ENCODE measurements at regions not wholly inside any gene's neighbourhood (a gene's known extent, or its start where the extent isn't known, plus 50 kb on each side); places are given as distances from the start of the nearest gene placed in this dataset.

GRCh38 chr16:54482892-54483574 lies 196.4 kb upstream of the IRX3 start:
- Mint-ChIP-seq H3K27ac (no peak overlapping the region), H3K36me3 (ENCODE audit: low read depth) (no peaks in the 10 kb centered on the region), H3K27me3 (ENCODE audit: insufficient read depth, low read depth, poor library complexity) (peaks cover 4% of the 10 kb centered on the region), H3K4me1 (no peaks in the 10 kb centered on the region), H3K4me3 (no peak overlapping the region), H3K9me3 (no peaks in the 10 kb centered on the region)
- TF ChIP-seq ZNF114 (CRISPR knock-in tag; IDR thresholded peaks at IDR 0.05) (no peak), ZNF331 (CRISPR knock-in tag; IDR thresholded peaks at IDR 0.05; ENCODE audit: low read depth) (no peak), POLR2AphosphoS5 (IDR thresholded peaks at IDR 0.05; ENCODE audit: low read depth) (no peak), NANOG (IDR thresholded peaks at IDR 0.05; ENCODE audit: borderline replicate concordance) (no peak), EZH2phosphoT487 (IDR thresholded peaks at IDR 0.05; ENCODE audit: unreplicated experiment) (no peak), EZH2 (IDR thresholded peaks at IDR 0.05; ENCODE audit: low read depth, unreplicated experiment) (no peak), STAT1 (IDR thresholded peaks at IDR 0.05; ENCODE audit: unreplicated experiment) (no peak), JUNB (IDR thresholded peaks at IDR 0.05; ENCODE audit: unreplicated experiment) (no peak)
- Histone ChIP-seq H3K4me2 (no peak overlapping the region), H3K79me2 (replicated peaks; ENCODE audit: insufficient read depth) (no peaks in the 10 kb centered on the region), H3K27ac (ENCODE audit: low read depth) (no peak overlapping the region), H3K36me3 (ENCODE audit: insufficient read depth) (no peaks in the 10 kb centered on the region), H2AFZ (no peak overlapping the region), H3K27me3 (ENCODE audit: insufficient read depth) (no peaks in the 10 kb centered on the region), H3K9me2 (ENCODE audit: insufficient read depth) (no peaks in the 10 kb centered on the region), H4K20me1 (replicated peaks; ENCODE audit: insufficient read depth) (no peaks in the 10 kb centered on the region), H3K4me1 (ENCODE audit: insufficient read depth) (no peaks in the 10 kb centered on the region), H3F3A (replicated peaks; ENCODE audit: low read depth) (no peaks in the 10 kb centered on the region), H3K4me3 (no peak overlapping the region)
- DNase-seq (ENCODE audit: low spot score) (no peak), ATAC-seq (no peak)

DNA sequence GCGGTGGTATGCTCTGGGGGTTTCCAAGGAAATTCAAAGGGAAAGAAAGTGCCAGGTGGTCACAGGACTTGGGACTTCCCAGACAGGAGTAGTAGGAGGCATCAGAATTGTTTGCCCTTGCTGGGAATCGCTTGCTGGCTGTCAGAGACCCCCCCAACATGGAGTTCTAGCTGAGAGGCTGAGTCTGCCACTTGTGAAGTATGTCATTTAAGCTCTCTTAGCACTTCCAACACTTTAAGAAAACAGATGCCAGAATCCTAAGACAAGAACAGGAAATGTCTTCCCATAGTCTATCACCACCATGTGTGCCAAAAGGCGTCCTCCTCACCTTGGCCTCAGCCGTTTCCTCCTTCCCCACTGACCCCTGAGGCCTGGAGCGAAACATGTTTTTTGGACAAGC lies 193.8 kb upstream of the IRX3 start:
- no peaks in the 10 kb centered on the region for H3K4me1 Mint-ChIP-seq
- ATAC-seq: no peak
- no peak overlapping the region for H3K4me2 ChIP-seq
- H4K20me1 ChIP-seq (replicated peaks; ENCODE audit: insufficient read depth): no peaks in the 10 kb centered on the region
- no peak for DNase-seq (ENCODE audit: low spot score)
- H3K27me3 ChIP-seq (ENCODE audit: insufficient read depth): no peaks in the 10 kb centered on the region
- H3K4me3 ChIP-seq: no peak overlapping the region
- no peaks in the 10 kb centered on the region for H3K36me3 ChIP-seq (ENCODE audit: insufficient read depth)
- H3K4me3 Mint-ChIP-seq: no peak overlapping the region
- H3F3A ChIP-seq (replicated peaks; ENCODE audit: low read depth): no peaks in the 10 kb centered on the region
- no peak overlapping the region for H3K27ac Mint-ChIP-seq
- H3K9me3 Mint-ChIP-seq: no peaks in the 10 kb centered on the region
- no peaks in the 10 kb centered on the region for H3K4me1 ChIP-seq (ENCODE audit: insufficient read depth)
- no peak overlapping the region for H3K27ac ChIP-seq (ENCODE audit: low read depth)
- H3K27me3 Mint-ChIP-seq (ENCODE audit: insufficient read depth, low read depth, poor library complexity): peaks cover 4% of the 10 kb centered on the region
- no peaks in the 10 kb centered on the region for H3K79me2 ChIP-seq (replicated peaks; ENCODE audit: insufficient read depth)
- no peak overlapping the region for H2AFZ ChIP-seq
- H3K36me3 Mint-ChIP-seq (ENCODE audit: low read depth): no peaks in the 10 kb centered on the region
- H3K9me2 ChIP-seq (ENCODE audit: insufficient read depth): no peaks in the 10 kb centered on the region
- no peak for TF ChIP-seq EZH2phosphoT487 (IDR thresholded peaks at IDR 0.05; ENCODE audit: unreplicated experiment)
- TF ChIP-seq POLR2AphosphoS5 (IDR thresholded peaks at IDR 0.05; ENCODE audit: low read depth): no peak
- no peak for TF ChIP-seq CREB1 (CRISPR knock-in tag; IDR thresholded peaks at IDR 0.05; ENCODE audit: low read depth)
- TF ChIP-seq, protein P1, sequence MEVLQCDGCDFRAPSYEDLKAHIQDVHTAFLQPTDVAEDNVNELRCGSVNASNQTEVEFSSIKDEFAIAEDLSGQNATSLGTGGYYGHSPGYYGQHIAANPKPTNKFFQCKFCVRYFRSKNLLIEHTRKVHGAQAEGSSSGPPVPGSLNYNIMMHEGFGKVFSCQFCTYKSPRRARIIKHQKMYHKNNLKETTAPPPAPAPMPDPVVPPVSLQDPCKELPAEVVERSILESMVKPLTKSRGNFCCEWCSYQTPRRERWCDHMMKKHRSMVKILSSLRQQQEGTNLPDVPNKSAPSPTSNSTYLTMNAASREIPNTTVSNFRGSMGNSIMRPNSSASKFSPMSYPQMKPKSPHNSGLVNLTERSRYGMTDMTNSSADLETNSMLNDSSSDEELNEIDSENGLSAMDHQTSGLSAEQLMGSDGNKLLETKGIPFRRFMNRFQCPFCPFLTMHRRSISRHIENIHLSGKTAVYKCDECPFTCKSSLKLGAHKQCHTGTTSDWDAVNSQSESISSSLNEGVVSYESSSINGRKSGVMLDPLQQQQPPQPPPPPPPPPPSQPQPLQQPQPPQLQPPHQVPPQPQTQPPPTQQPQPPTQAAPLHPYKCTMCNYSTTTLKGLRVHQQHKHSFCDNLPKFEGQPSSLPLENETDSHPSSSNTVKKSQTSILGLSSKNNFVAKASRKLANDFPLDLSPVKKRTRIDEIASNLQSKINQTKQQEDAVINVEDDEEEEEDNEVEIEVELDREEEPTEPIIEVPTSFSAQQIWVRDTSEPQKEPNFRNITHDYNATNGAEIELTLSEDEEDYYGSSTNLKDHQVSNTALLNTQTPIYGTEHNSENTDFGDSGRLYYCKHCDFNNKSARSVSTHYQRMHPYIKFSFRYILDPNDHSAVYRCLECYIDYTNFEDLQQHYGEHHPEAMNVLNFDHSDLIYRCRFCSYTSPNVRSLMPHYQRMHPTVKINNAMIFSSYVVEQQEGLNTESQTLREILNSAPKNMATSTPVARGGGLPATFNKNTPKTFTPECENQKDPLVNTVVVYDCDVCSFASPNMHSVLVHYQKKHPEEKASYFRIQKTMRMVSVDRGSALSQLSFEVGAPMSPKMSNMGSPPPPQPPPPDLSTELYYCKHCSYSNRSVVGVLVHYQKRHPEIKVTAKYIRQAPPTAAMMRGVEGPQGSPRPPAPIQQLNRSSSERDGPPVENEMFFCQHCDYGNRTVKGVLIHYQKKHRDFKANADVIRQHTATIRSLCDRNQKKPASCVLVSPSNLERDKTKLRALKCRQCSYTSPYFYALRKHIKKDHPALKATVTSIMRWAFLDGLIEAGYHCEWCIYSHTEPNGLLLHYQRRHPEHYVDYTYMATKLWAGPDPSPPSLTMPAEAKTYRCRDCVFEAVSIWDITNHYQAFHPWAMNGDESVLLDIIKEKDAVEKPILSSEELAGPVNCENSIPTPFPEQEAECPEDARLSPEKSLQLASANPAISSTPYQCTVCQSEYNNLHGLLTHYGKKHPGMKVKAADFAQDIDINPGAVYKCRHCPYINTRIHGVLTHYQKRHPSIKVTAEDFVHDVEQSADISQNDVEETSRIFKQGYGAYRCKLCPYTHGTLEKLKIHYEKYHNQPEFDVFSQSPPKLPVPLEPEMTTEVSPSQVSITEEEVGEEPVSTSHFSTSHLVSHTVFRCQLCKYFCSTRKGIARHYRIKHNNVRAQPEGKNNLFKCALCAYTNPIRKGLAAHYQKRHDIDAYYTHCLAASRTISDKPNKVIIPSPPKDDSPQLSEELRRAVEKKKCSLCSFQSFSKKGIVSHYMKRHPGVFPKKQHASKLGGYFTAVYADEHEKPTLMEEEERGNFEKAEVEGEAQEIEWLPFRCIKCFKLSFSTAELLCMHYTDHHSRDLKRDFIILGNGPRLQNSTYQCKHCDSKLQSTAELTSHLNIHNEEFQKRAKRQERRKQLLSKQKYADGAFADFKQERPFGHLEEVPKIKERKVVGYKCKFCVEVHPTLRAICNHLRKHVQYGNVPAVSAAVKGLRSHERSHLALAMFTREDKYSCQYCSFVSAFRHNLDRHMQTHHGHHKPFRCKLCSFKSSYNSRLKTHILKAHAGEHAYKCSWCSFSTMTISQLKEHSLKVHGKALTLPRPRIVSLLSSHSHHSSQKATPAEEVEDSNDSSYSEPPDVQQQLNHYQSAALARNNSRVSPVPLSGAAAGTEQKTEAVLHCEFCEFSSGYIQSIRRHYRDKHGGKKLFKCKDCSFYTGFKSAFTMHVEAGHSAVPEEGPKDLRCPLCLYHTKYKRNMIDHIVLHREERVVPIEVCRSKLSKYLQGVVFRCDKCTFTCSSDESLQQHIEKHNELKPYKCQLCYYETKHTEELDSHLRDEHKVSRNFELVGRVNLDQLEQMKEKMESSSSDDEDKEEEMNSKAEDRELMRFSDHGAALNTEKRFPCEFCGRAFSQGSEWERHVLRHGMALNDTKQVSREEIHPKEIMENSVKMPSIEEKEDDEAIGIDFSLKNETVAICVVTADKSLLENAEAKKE (CRISPR knock-in tag; IDR thresholded peaks at IDR 0.05): no peak
- no peak for TF ChIP-seq ZNF114 (CRISPR knock-in tag; IDR thresholded peaks at IDR 0.05)
- TF ChIP-seq, protein P2, sequence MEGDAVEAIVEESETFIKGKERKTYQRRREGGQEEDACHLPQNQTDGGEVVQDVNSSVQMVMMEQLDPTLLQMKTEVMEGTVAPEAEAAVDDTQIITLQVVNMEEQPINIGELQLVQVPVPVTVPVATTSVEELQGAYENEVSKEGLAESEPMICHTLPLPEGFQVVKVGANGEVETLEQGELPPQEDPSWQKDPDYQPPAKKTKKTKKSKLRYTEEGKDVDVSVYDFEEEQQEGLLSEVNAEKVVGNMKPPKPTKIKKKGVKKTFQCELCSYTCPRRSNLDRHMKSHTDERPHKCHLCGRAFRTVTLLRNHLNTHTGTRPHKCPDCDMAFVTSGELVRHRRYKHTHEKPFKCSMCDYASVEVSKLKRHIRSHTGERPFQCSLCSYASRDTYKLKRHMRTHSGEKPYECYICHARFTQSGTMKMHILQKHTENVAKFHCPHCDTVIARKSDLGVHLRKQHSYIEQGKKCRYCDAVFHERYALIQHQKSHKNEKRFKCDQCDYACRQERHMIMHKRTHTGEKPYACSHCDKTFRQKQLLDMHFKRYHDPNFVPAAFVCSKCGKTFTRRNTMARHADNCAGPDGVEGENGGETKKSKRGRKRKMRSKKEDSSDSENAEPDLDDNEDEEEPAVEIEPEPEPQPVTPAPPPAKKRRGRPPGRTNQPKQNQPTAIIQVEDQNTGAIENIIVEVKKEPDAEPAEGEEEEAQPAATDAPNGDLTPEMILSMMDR (conservative IDR thresholded peaks at IDR 0.05; ENCODE audit: low read depth in 2 of 2): no peak
- no peak for TF ChIP-seq ZNF331 (CRISPR knock-in tag; IDR thresholded peaks at IDR 0.05; ENCODE audit: low read depth)
- no peak for TF ChIP-seq ETS1 (IDR thresholded peaks at IDR 0.05)
- no peak for TF ChIP-seq EZH2 (IDR thresholded peaks at IDR 0.05; ENCODE audit: low read depth, unreplicated experiment)
- no peak for TF ChIP-seq STAT1 (IDR thresholded peaks at IDR 0.05; ENCODE audit: unreplicated experiment)
- no peak for TF ChIP-seq JUNB (IDR thresholded peaks at IDR 0.05; ENCODE audit: unreplicated experiment)
- no peak for TF ChIP-seq NANOG (IDR thresholded peaks at IDR 0.05; ENCODE audit: borderline replicate concordance)
